IMR-90 (cell line): ENCODE measurements at regions not wholly inside any gene's neighbourhood (a gene's known extent, or its start where the extent isn't known, plus 50 kb on each side); places are given as distances from the start of the nearest gene placed in this dataset.

Experiments used
- ATAC-seq: fragments of 200-7000 bp; cut with Tn5 transposase; 2 replicates; pipeline ENCODE4 v1.9.1; 2020; ENCODE audit warnings: low read depth, mild to moderate bottlenecking, moderate library complexity
- BruUV-seq: library from RNA; stranded (reverse); fragments of 400-500 nt; replicated peaks from 2 replicates; lab custom pipeline; 2021; lab: Mats Ljungman, UMichigan
- CTCF ChIA-PET: fragments of 300-600 bp; formaldehyde crosslinking; extraction: SDS; loops from one replicate; lab custom pipeline; 2021; ENCODE audit warnings: antibody characterized with exemption; lab: Yijun Ruan, JAX
- POLR2A ChIA-PET: fragments of 300-600 bp; sonication (Branson Sonifier 250); formaldehyde crosslinking; loops from one replicate; lab custom pipeline; 2022; ENCODE audit warnings: antibody characterized with exemption; ENCODE audit not compliant: unreplicated experiment; lab: Charles Lee
- DNase-seq: peaks from one replicate; pipeline ENCODE4 v3.0.0; 2013
- H2AFZ ChIP-seq: replicated peaks from 2 replicates; pipeline ENCODE3; 2013; ENCODE audit warnings: low read length, mild to moderate bottlenecking; ENCODE audit not compliant: poor library complexity
- H2AK5ac ChIP-seq: 2 replicates; pipeline ENCODE4 v1.6.1; 2013; ENCODE audit warnings: low read depth, low read length, inconsistent platforms
- H2AK9ac ChIP-seq: replicated peaks from 2 replicates; pipeline ENCODE3; 2013; ENCODE audit warnings: mild to moderate bottlenecking, low read depth, low read length, moderate library complexity; ENCODE audit not compliant: poor library complexity
- H2BK120ac ChIP-seq: 2 replicates; pipeline ENCODE4 v1.6.1; 2013; ENCODE audit warnings: low read depth, low read length, inconsistent platforms
- H2BK15ac ChIP-seq: 3 replicates; pipeline ENCODE4 v1.6.1; 2013; ENCODE audit warnings: low read depth, low read length, inconsistent platforms
- H2BK20ac ChIP-seq: 2 replicates; pipeline ENCODE4 v1.6.1; 2013; ENCODE audit warnings: low read depth, mild to moderate bottlenecking, inconsistent platforms, low read length, moderate library complexity
- H2BK5ac ChIP-seq: 2 replicates; pipeline ENCODE4 v1.6.1; 2013; ENCODE audit warnings: mild to moderate bottlenecking, low read depth, low read length, inconsistent platforms; ENCODE audit not compliant: poor library complexity, severe bottlenecking
- H3K14ac ChIP-seq: replicated peaks from 2 replicates; pipeline ENCODE4 v1.6.1; 2013; ENCODE audit warnings: low read depth, low read length, inconsistent platforms
- H3K18ac ChIP-seq: 2 replicates; pipeline ENCODE4 v1.6.1; 2013; ENCODE audit warnings: low read depth, low read length, control low read depth
- H3K23ac ChIP-seq: 2 replicates; pipeline ENCODE4 v1.6.1; 2013; ENCODE audit warnings: low read depth, low read length, inconsistent platforms
- H3K27ac ChIP-seq: 2 replicates; pipeline ENCODE4 v1.5.1; 2013; ENCODE audit warnings: mild to moderate bottlenecking, control low read depth, low read length; ENCODE audit not compliant: insufficient read depth
- H3K27me3 ChIP-seq: 2 replicates; pipeline ENCODE4 v1.6.1; 2013; ENCODE audit warnings: low read length; ENCODE audit not compliant: control insufficient read depth, insufficient read depth
- H3K36me3 ChIP-seq: 2 replicates; pipeline ENCODE4 v1.6.1; 2013; ENCODE audit warnings: low read length, mixed read lengths; ENCODE audit not compliant: control insufficient read depth, insufficient read depth
- H3K4ac ChIP-seq: 2 replicates; pipeline ENCODE4 v1.6.1; 2013; ENCODE audit warnings: low read depth, low read length, inconsistent platforms
- H3K4me1 ChIP-seq: 2 replicates; pipeline ENCODE4 v1.6.1; 2013; ENCODE audit warnings: low read length, mixed read lengths; ENCODE audit not compliant: control insufficient read depth, insufficient read depth
- H3K4me2 ChIP-seq: 2 replicates; pipeline ENCODE4 v1.6.1; 2013; ENCODE audit warnings: low read depth, mild to moderate bottlenecking, control low read depth, low read length, moderate library complexity
- H3K4me3 ChIP-seq: 2 replicates; pipeline ENCODE4 v1.5.1; 2013; ENCODE audit warnings: low read depth, mild to moderate bottlenecking, control low read depth, low read length, moderate library complexity; ENCODE audit not compliant: insufficient read depth
- H3K56ac ChIP-seq: 2 replicates; pipeline ENCODE4 v1.6.1; 2013; ENCODE audit warnings: low read length, inconsistent platforms; ENCODE audit not compliant: insufficient read depth; ENCODE audit errors: extremely low read depth
- H3K79me1 ChIP-seq, 2 experiments: 2 replicates each; pipeline ENCODE4 v1.6.1; 2013; ENCODE audit warnings: low read length in 2 of 2, inconsistent platforms in 1 of 2, low read depth in 1 of 2
- H3K9ac ChIP-seq: 2 replicates; pipeline ENCODE4 v1.6.1; 2013; ENCODE audit warnings: low read depth, low read length, control low read depth
- H3K9me1 ChIP-seq: 2 replicates; pipeline ENCODE4 v1.6.1; 2013; ENCODE audit warnings: low read length, inconsistent platforms; ENCODE audit not compliant: insufficient read depth
- H3K9me3 ChIP-seq: 2 replicates; pipeline ENCODE4 v1.6.1; 2013; ENCODE audit warnings: low read length; ENCODE audit not compliant: control insufficient read depth, insufficient read depth
- H4K20me1 ChIP-seq: 2 replicates; pipeline ENCODE4 v1.6.1; 2013; ENCODE audit warnings: low read length, inconsistent platforms; ENCODE audit not compliant: insufficient read depth
- H4K5ac ChIP-seq: 2 replicates; pipeline ENCODE4 v1.6.1; 2013; ENCODE audit warnings: mild to moderate bottlenecking, low read depth, low read length, control low read depth
- H4K8ac ChIP-seq, 2 experiments: 2 replicates each; pipeline ENCODE4 v1.6.1; 2013; ENCODE audit warnings: low read depth in 2 of 2, low read length in 2 of 2, control low read depth in 1 of 2, inconsistent platforms in 1 of 2
- H4K91ac ChIP-seq: 2 replicates; pipeline ENCODE4 v1.6.1; 2013; ENCODE audit warnings: low read depth, low read length, inconsistent platforms; ENCODE audit not compliant: insufficient read depth
- BHLHE40 ChIP-seq: fragments of 150-350 bp; IDR thresholded peaks from 2 replicates; pipeline ENCODE4 v1.6.1; 2016; ENCODE audit warnings: mild to moderate bottlenecking, low read depth, low read length
- CEBPB ChIP-seq: IDR thresholded peaks from 2 replicates; pipeline ENCODE4 v1.6.1; 2012; ENCODE audit warnings: low read depth, low read length, improper control_type of control experiment
- CHD1 ChIP-seq: IDR thresholded peaks from 2 replicates; pipeline ENCODE4 v1.6.1; 2012; ENCODE audit warnings: low read depth, low read length, improper control_type of control experiment
- CTCF ChIP-seq: conservative IDR thresholded peaks from 2 replicates; pipeline ENCODE4 v1.5.1; 2012; ENCODE audit warnings: mild to moderate bottlenecking, low read depth, low read length, improper control_type of control experiment
- ELK1 ChIP-seq: fragments of 150-350 bp; IDR thresholded peaks from 2 replicates; pipeline ENCODE4 v1.6.1; 2016; ENCODE audit warnings: low read depth, mild to moderate bottlenecking, low read length, moderate library complexity, borderline replicate concordance
- FOS ChIP-seq: fragments of 150-350 bp; IDR thresholded peaks from 2 replicates; pipeline ENCODE4 v1.6.1; 2016; ENCODE audit warnings: low read depth, low read length
- MAFK ChIP-seq: IDR thresholded peaks from 2 replicates; pipeline ENCODE4 v1.6.1; 2012; ENCODE audit warnings: low read depth, low read length, improper control_type of control experiment
- MAZ ChIP-seq: IDR thresholded peaks from 2 replicates; pipeline ENCODE4 v1.6.1; 2012; ENCODE audit warnings: low read depth, mild to moderate bottlenecking, low read length, improper control_type of control experiment, moderate library complexity, borderline replicate concordance
- MXI1 ChIP-seq: IDR thresholded peaks from 2 replicates; pipeline ENCODE4 v1.6.1; 2012; ENCODE audit warnings: low read depth, mild to moderate bottlenecking, low read length, moderate library complexity, borderline replicate concordance
- NFE2L2 ChIP-seq: fragments of 150-350 bp; IDR thresholded peaks from 2 replicates; pipeline ENCODE4 v1.6.1; 2016; ENCODE audit warnings: low read depth, mild to moderate bottlenecking, low read length
- POLR2A ChIP-seq: IDR thresholded peaks from 2 replicates; pipeline ENCODE4 v1.6.1; 2012; ENCODE audit warnings: mild to moderate bottlenecking, low read depth, low read length
- RAD21 ChIP-seq: IDR thresholded peaks from 2 replicates; pipeline ENCODE4 v1.6.1; 2012; ENCODE audit warnings: low read length, improper control_type of control experiment
- RCOR1 ChIP-seq: IDR thresholded peaks from 2 replicates; pipeline ENCODE4 v1.6.1; 2012; ENCODE audit warnings: mild to moderate bottlenecking, low read length, improper control_type of control experiment; ENCODE audit not compliant: insufficient replicate concordance
- RFX5 ChIP-seq: IDR thresholded peaks from 2 replicates; pipeline ENCODE4 v1.8.0; 2012; ENCODE audit warnings: low read depth, mild to moderate bottlenecking, low read length, moderate library complexity
- SMC3 ChIP-seq: fragments of 150-350 bp; IDR thresholded peaks from 2 replicates; pipeline ENCODE4 v1.6.1; 2016; ENCODE audit warnings: low read depth, mild to moderate bottlenecking, antibody characterized with exemption, low read length, moderate library complexity
- USF2 ChIP-seq: fragments of 150-350 bp; IDR thresholded peaks from 2 replicates; pipeline ENCODE4 v1.6.1; 2017; ENCODE audit warnings: mild to moderate bottlenecking, antibody characterized with exemption, low read length, low read depth
- WGBS, 2 experiments: methylation state at CpG; one replicate each; pipeline versions ENCODE4 v1.1.5 to v1.1.7; 2013; ENCODE audit warnings: missing lambda C conversion rate in 2 of 2; ENCODE audit not compliant: insufficient read length in 1 of 2; ENCODE audit errors: extremely low coverage in 2 of 2; 5-methylcytosine and 5-hydroxymethylcytosine counted together
- dilution Hi-C: fragments of 300-500 bp; cut with HindIII; formaldehyde crosslinking; loops from one replicate; pipeline ENCODE4 v1.14.3; 2018; ENCODE audit warnings: low sequenced_read_pairs; ENCODE audit not compliant: unreplicated experiment
- in situ Hi-C: fragments of 300-500 bp; cut with MboI; formaldehyde crosslinking; loops from 3 replicates; pipeline ENCODE4 v1.14.3; 2019; ENCODE audit warnings: low sequenced_read_pairs, inconsistent platforms, mixed read lengths
- intact Hi-C: fragments of 100-400 bp; cut with micrococcal nuclease; formaldehyde crosslinking; loops from 2 replicates; pipeline ENCODE4 v1.10.0; 2022

DNA sequence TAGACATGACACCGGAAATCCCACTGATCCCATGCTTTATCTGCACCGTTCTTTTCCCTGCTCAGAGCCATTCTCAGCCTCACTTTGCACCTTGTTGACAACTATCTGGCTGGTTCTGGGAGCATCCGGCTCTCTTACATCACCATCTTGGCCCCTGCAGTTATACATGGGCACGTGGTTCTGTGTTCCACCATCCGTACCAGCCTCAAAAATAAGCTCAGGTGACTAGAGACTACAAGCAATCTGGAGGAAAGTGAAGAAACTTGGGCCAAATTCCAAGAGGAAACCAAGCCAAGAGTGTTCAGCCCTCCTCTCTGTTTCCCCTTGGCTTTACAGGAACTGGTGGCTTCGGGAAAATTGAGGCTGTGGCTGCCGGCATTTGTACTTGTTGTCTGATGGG lies 244.6 kb upstream of the ACVR2A start:
- no TSS peak for BruUV-seq
- Histone ChIP-seq H3K4me2 (no peak overlapping the region), H3K36me3 (no peaks in the 10 kb centered on the region), H2AK5ac (no peak overlapping the region), H2AFZ (no peak overlapping the region), H3K56ac (no peak overlapping the region), H3K9me3 (peaks cover 3% of the 10 kb centered on the region; the same call in 1 of the 2 replicates), H2BK5ac (no peak overlapping the region), H4K8ac (no peak overlapping the region), H3K27ac (no peak overlapping the region), H4K91ac (no peak overlapping the region), H3K4me1 (no peaks in the 10 kb centered on the region), H2BK120ac (no peak overlapping the region), H4K20me1 (no peaks in the 10 kb centered on the region), H3K14ac (no peak overlapping the region), H3K9ac (no peak overlapping the region), H3K79me1 (no peaks in the 10 kb centered on the region), H2BK20ac (no peak overlapping the region), H3K18ac (no peak overlapping the region), H2BK15ac (no peak overlapping the region), H3K9me1 (no peaks in the 10 kb centered on the region), H3K27me3 (no peaks in the 10 kb centered on the region), H2AK9ac (no peak overlapping the region), H3K4me3 (no peak overlapping the region), H3K23ac (no peak overlapping the region), H4K5ac (no peak overlapping the region), H3K4ac (no peak overlapping the region)
- ChIA-PET POLR2A (no interaction called here), CTCF (no interaction called here)
- TF ChIP-seq USF2 (no peak), MAFK (no peak), RFX5 (no peak), NFE2L2 (no peak), CTCF (no peak), RCOR1 (no peak), RAD21 (no peak), BHLHE40 (no peak), MAZ (no peak), SMC3 (no peak), MXI1 (no peak), POLR2A (no peak), FOS (no peak), ELK1 (no peak), CEBPB (no peak), CHD1 (no peak)
- intact Hi-C loops, result no loop called here
- in situ Hi-C loops, result no loop called here
- dilution Hi-C loops, result no loop called here
- ATAC-seq (no peak), DNase-seq (no peak)
- WGBS, 2 experiments, result 65% methylated on average over 2 of the region's 7 CpGs; no CpG with 5 or more reads in 1 of the 2 experiments
